Trophoblast cell (in vitro differentiated cells and primary cell): ENCODE measurements at regions not wholly inside any gene's neighbourhood (a gene's known extent, or its start where the extent isn't known, plus 50 kb on each side); places are given as distances from the start of the nearest gene placed in this dataset.

Source experiments
- DNase-seq, 2 donors: peaks; one replicate each; pipeline ENCODE4 v3.0.0-alpha.2; 2016
- H2AFZ ChIP-seq: 2 replicates; pipeline ENCODE4 v1.6.1; 2013; ENCODE audit warnings: low read length, moderate library complexity, mild to moderate bottlenecking; ENCODE audit not compliant: insufficient read depth, poor library complexity
- H2AK5ac ChIP-seq: 2 replicates; pipeline ENCODE4 v1.6.1; 2013; ENCODE audit warnings: mild to moderate bottlenecking, low read length
- H2BK120ac ChIP-seq: 2 replicates; pipeline ENCODE4 v1.6.1; 2013; ENCODE audit warnings: low read length, mild to moderate bottlenecking, moderate library complexity; ENCODE audit not compliant: insufficient read depth, poor library complexity
- H2BK12ac ChIP-seq: 2 replicates; pipeline ENCODE4 v1.6.1; 2013; ENCODE audit warnings: mild to moderate bottlenecking, low read length, moderate library complexity
- H2BK5ac ChIP-seq: 2 replicates; pipeline ENCODE4 v1.6.1; 2013; ENCODE audit warnings: low read length, low read depth, moderate library complexity, mild to moderate bottlenecking; ENCODE audit not compliant: poor library complexity
- H3K14ac ChIP-seq: 2 replicates; pipeline ENCODE4 v1.6.1; 2013; ENCODE audit warnings: mild to moderate bottlenecking, low read length
- H3K18ac ChIP-seq: 2 replicates; pipeline ENCODE4 v1.6.1; 2013; ENCODE audit warnings: mild to moderate bottlenecking, low read length
- H3K23ac ChIP-seq: 2 replicates; pipeline ENCODE4 v1.6.1; 2013; ENCODE audit warnings: low read length
- H3K27ac ChIP-seq: 2 replicates; pipeline ENCODE4 v1.5.1; 2013; ENCODE audit warnings: low read depth, mild to moderate bottlenecking, inconsistent platforms, low read length, moderate library complexity
- H3K27me3 ChIP-seq: 2 replicates; pipeline ENCODE4 v1.6.1; 2013; ENCODE audit warnings: inconsistent platforms, mild to moderate bottlenecking, low read length, moderate library complexity; ENCODE audit not compliant: insufficient read depth
- H3K36me3 ChIP-seq, 2 experiments: 1 replicate in 1 of 2; 2 replicates in 1 of 2; pipeline ENCODE4 v1.6.1; 2013; ENCODE audit warnings: low read length in 2 of 2, mild to moderate bottlenecking in 2 of 2, moderate library complexity in 1 of 2; ENCODE audit not compliant: insufficient read depth in 2 of 2, control insufficient read depth in 1 of 2
- H3K4ac ChIP-seq: 2 replicates; pipeline ENCODE4 v1.6.1; 2013; ENCODE audit warnings: low read depth, mild to moderate bottlenecking, low read length, moderate library complexity
- H3K4me1 ChIP-seq, 2 experiments: 1 replicate in 1 of 2; 2 replicates in 1 of 2; pipeline ENCODE4 v1.6.1; 2013; ENCODE audit warnings: low read length in 2 of 2, mild to moderate bottlenecking in 2 of 2, moderate library complexity in 1 of 2; ENCODE audit not compliant: insufficient read depth in 2 of 2, control insufficient read depth in 1 of 2
- H3K4me2 ChIP-seq: 2 replicates; pipeline ENCODE4 v1.6.1; 2013; ENCODE audit warnings: inconsistent platforms, mild to moderate bottlenecking, low read length, moderate library complexity
- H3K4me3 ChIP-seq: 2 replicates; pipeline ENCODE4 v1.5.1; 2013; ENCODE audit warnings: mild to moderate bottlenecking, low read depth, low read length, inconsistent platforms
- H3K79me1 ChIP-seq: one replicate; pipeline ENCODE4 v1.6.1; 2013; ENCODE audit warnings: low read length
- H3K79me2 ChIP-seq: 2 replicates; pipeline ENCODE4 v1.6.1; 2013; ENCODE audit warnings: low read length, mild to moderate bottlenecking; ENCODE audit not compliant: control insufficient read depth, insufficient read depth, poor library complexity
- H3K9ac ChIP-seq: 2 replicates; pipeline ENCODE4 v1.6.1; 2013; ENCODE audit warnings: mild to moderate bottlenecking, low read length
- H3K9me3 ChIP-seq: 2 replicates; pipeline ENCODE4 v1.6.1; 2013; ENCODE audit warnings: low read depth, mild to moderate bottlenecking, control low read depth, inconsistent platforms, low read length; ENCODE audit not compliant: insufficient read depth
- H4K12ac ChIP-seq: 2 replicates; pipeline ENCODE4 v1.6.1; 2013; ENCODE audit warnings: low read depth, mild to moderate bottlenecking, low read length, moderate library complexity
- H4K8ac ChIP-seq: 2 replicates; pipeline ENCODE4 v1.6.1; 2013; ENCODE audit warnings: low read depth, mild to moderate bottlenecking, low read length, moderate library complexity
- H4K91ac ChIP-seq: one replicate; pipeline ENCODE4 v1.6.1; 2013; ENCODE audit warnings: low read depth, mild to moderate bottlenecking, low read length, moderate library complexity
- WGBS: extraction: QIAGEN DNeasy Blood & Tissue Kit; methylation state at CpG from one replicate; pipeline ENCODE4 v1.1.7; 2013; ENCODE audit warnings: missing lambda C conversion rate; ENCODE audit not compliant: insufficient read length, insufficient coverage; ENCODE audit errors: extremely low coverage; 5-methylcytosine and 5-hydroxymethylcytosine counted together

DNA sequence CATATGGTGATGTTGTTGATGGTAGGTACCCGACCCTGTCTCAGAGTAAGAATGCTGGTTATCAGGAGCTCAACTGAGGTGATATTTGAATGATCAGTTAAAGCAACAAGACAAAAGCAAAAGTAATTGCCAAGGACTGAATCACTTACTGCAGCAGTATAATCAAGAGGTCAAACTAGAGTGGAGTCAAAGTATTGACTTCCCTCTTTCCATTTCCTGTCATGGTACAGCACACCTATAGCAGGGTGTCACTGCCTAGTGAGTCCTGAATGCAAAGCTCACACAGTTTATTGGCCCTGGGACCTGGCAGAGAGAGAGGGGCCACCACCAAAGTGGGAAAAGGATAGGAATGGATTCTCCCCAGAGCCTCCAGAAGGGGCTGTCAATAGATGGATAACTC is 886.1 kb upstream of the SORCS1 start:
- WGBS: no CpG with 5 or more reads among the region's 1 CpG
- Histone ChIP-seq H2AK5ac (no peak overlapping the region), H4K91ac (no peak overlapping the region), H3K27ac (no peak overlapping the region), H3K4ac (no peak overlapping the region), H3K4me3 (no peak overlapping the region), H3K79me2 (no peaks in the 10 kb centered on the region), H3K27me3 (no peaks in the 10 kb centered on the region), H3K4me1 (no peaks in the 10 kb centered on the region), H3K36me3 (no peaks in the 10 kb centered on the region), H4K12ac (no peak overlapping the region), H3K14ac (no peak overlapping the region), H3K23ac (no peak overlapping the region), H3K4me2 (no peak overlapping the region), H2AFZ (no peak overlapping the region), H2BK5ac (no peak overlapping the region), H2BK12ac (no peak overlapping the region), H4K8ac (no peak overlapping the region), H3K79me1 (no peaks in the 10 kb centered on the region), H3K9ac (no peak overlapping the region), H3K9me3 (no peaks in the 10 kb centered on the region), H3K18ac (no peak overlapping the region), H2BK120ac (no peak overlapping the region)
- no peak for DNase-seq

DNA sequence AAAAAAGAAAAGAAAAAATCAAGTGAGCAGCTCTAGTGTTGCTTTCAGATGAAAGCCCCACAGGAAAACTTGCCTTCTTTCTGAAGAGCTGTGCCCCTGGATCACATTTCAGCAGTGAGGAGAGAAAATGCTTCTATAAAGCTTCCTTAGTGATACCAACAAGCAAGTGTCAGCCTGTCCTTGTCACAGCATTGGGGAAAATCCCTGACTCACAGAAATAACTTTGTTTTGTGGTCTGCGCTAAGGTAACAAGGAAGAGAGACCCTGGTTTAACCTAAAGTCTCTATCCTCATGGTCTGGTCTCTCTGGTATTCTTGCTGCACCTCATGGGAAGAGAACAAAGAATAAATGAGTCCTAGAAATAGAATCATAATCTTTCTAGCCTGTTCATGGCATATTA is 885.2 kb upstream of the SORCS1 start:
- H2AFZ ChIP-seq: no peak overlapping the region
- no peak overlapping the region for H4K91ac ChIP-seq
- H3K27me3 ChIP-seq: no peaks in the 10 kb centered on the region
- no peak overlapping the region for H3K4ac ChIP-seq
- H2BK12ac ChIP-seq: no peak overlapping the region
- H3K4me3 ChIP-seq: no peak overlapping the region
- no peak overlapping the region for H4K12ac ChIP-seq
- H3K9me3 ChIP-seq: no peaks in the 10 kb centered on the region
- H3K14ac ChIP-seq: no peak overlapping the region
- H3K79me2 ChIP-seq: no peaks in the 10 kb centered on the region
- no peaks in the 10 kb centered on the region for H3K4me1 ChIP-seq
- H3K79me1 ChIP-seq: no peaks in the 10 kb centered on the region
- H3K4me2 ChIP-seq: no peak overlapping the region
- H2BK5ac ChIP-seq: no peak overlapping the region
- H3K18ac ChIP-seq: no peak overlapping the region
- no peak overlapping the region for H3K27ac ChIP-seq
- H2AK5ac ChIP-seq: no peak overlapping the region
- H3K9ac ChIP-seq: no peak overlapping the region
- DNase-seq: no peak
- H3K23ac ChIP-seq: no peak overlapping the region
- WGBS: no CpG with 5 or more reads among the region's 1 CpG
- H3K36me3 ChIP-seq: no peaks in the 10 kb centered on the region
- H4K8ac ChIP-seq: no peak overlapping the region
- H2BK120ac ChIP-seq: no peak overlapping the region

DNA sequence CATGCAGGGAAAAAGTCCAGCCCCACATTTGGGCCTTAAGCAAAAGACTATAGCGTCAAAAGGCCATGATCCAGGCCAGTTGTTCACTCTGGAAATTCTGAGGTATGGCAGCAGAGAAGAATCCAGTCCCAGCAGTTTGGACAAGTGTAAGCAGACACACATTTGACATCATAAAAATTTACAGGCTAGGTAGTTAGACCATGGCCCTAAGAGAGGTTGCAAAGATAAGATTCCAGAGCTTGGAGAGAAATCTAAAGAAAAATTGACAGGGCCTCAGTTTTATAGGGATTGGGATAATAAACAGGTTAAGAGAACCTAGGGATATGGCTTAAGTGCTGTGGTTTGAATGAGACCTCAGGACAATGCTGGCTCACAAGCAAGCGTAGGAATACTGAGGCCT is 884.4 kb upstream of the SORCS1 start:
- H3K79me2 ChIP-seq: no peaks in the 10 kb centered on the region
- H3K4me3 ChIP-seq: no peak overlapping the region
- H3K9ac ChIP-seq: no peak overlapping the region
- H2BK12ac ChIP-seq: no peak overlapping the region
- H2AK5ac ChIP-seq: no peak overlapping the region
- no peak for DNase-seq
- H3K23ac ChIP-seq: no peak overlapping the region
- no peak overlapping the region for H4K8ac ChIP-seq
- no peak overlapping the region for H3K18ac ChIP-seq
- no peak overlapping the region for H2BK120ac ChIP-seq
- WGBS: no CpG with 5 or more reads among the region's 2 CpGs
- H4K91ac ChIP-seq: no peak overlapping the region
- H3K14ac ChIP-seq: no peak overlapping the region
- H2AFZ ChIP-seq: no peak overlapping the region
- H4K12ac ChIP-seq: no peak overlapping the region
- no peak overlapping the region for H3K4ac ChIP-seq
- H3K9me3 ChIP-seq: no peaks in the 10 kb centered on the region
- H3K27ac ChIP-seq: no peak overlapping the region
- H3K36me3 ChIP-seq: no peaks in the 10 kb centered on the region
- H3K4me1 ChIP-seq: no peaks in the 10 kb centered on the region
- no peaks in the 10 kb centered on the region for H3K27me3 ChIP-seq
- no peaks in the 10 kb centered on the region for H3K79me1 ChIP-seq
- H2BK5ac ChIP-seq: no peak overlapping the region
- H3K4me2 ChIP-seq: no peak overlapping the region

DNA sequence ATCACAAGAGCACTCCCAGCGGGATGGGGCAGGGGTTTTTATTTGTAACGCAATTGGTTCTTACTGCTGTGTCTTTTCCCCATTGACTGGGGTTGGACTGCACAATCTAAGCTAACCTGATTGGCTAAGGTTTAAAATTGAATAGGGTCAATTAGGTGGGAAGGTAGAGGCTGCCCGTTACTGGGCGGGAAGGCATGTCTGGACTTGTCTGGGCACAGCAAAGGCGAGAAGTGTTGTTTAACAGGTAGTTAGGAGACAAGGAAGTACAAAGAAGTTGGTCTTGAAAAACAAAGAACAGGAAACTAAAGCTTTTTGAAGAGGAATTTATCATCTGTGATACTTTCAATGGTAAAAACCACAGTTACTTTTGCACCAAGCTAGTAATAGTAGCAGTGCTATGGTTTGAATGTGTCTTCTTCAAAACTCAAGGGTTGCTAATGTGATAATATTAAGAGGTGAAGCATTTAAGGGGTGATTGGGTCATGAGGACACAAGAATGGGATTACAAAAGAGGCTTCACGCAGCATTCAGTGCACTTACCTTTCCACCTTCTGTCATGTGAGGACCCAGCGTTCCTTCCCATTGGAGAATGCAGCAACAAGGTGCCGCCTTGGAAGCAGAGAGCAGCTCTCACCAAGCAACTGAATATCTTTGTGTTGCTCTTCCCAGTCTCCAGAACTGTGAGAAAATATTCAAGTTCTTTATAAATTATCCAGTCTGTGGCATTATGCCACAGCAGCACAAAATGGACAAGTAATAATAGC is 875.5 kb upstream of the SORCS1 start:
- H3K4me2 ChIP-seq: no peak overlapping the region
- peak overlapping the region; percentile 30 for H4K12ac ChIP-seq
- H2BK120ac ChIP-seq: no peak overlapping the region
- no peaks in the 10 kb centered on the region for H3K79me2 ChIP-seq
- no peak overlapping the region for H2BK12ac ChIP-seq
- no peak overlapping the region for H2AK5ac ChIP-seq
- H3K4ac ChIP-seq: no peak overlapping the region
- no peak for DNase-seq
- no peak overlapping the region for H3K4me3 ChIP-seq
- H3K14ac ChIP-seq: peak overlapping the region; percentile 44
- peak overlapping the region; percentile 64 for H2BK5ac ChIP-seq
- no peaks in the 10 kb centered on the region for H3K36me3 ChIP-seq
- no CpG with 5 or more reads among the region's 8 CpGs for whole genome bisulfite sequencing
- H2AFZ ChIP-seq: no peak overlapping the region
- peak overlapping the region; percentile 52 for H4K91ac ChIP-seq
- peaks cover 3% of the 10 kb centered on the region for H3K79me1 ChIP-seq
- no peak overlapping the region for H3K18ac ChIP-seq
- H3K27me3 ChIP-seq: no peaks in the 10 kb centered on the region
- H3K9ac ChIP-seq: no peak overlapping the region
- no peaks in the 10 kb centered on the region for H3K4me1 ChIP-seq
- peak overlapping the region; percentile 65 for H4K8ac ChIP-seq
- H3K27ac ChIP-seq: no peak overlapping the region
- H3K23ac ChIP-seq: no peak overlapping the region
- peaks cover 2% of the 10 kb centered on the region for H3K9me3 ChIP-seq
